SK-N-SH (cell line): ENCODE measurements at regions not wholly inside any gene's neighbourhood (a gene's known extent, or its start where the extent isn't known, plus 50 kb on each side); places are given as distances from the start of the nearest gene placed in this dataset.

Source experiments
- CTCF ChIA-PET: fragments of 300-600, 350-600 bp; formaldehyde crosslinking; extraction: SDS; loops from one replicate; lab custom pipeline; 2021; lab: Yijun Ruan, JAX
- POLR2A ChIA-PET: fragments of 350-600 bp; sonication (Branson Sonifier 250); formaldehyde crosslinking; extraction: SDS; loops from one replicate; lab custom pipeline; 2020; ENCODE audit warnings: antibody characterized with exemption, inconsistent platforms; lab: Yijun Ruan, JAX
- DNase-seq: peaks from one replicate; pipeline ENCODE4 v3.0.0; 2012
- H2AFZ ChIP-seq: fragments of 200-600 bp; sonication (generic); 2 replicates; pipeline ENCODE4 v1.8.1; 2016; ENCODE audit warnings: antibody characterized with exemption, mild to moderate bottlenecking, low read depth
- H3F3A ChIP-seq: fragments of 200-600 bp; sonication (generic); replicated peaks from 2 replicates; pipeline ENCODE3; 2016; ENCODE audit warnings: antibody characterized with exemption, mild to moderate bottlenecking; ENCODE audit not compliant: insufficient read depth
- H3K27ac ChIP-seq, 2 experiments: fragments of 200-500 bp in 1 of 2; fragments of 200-600 bp in 1 of 2; sonication (Bioruptor generic) in 1 of 2; sonication (generic), shearing (Covaris generic) in 1 of 2; 2 replicates each; pipeline versions ENCODE4 v1.5.1 to v1.6.1; 2014 to 2016; ENCODE audit warnings: low read depth in 2 of 2, inconsistent platforms in 1 of 2, low read length in 1 of 2, mild to moderate bottlenecking in 1 of 2, mixed read lengths in 1 of 2
- H3K27me3 ChIP-seq: fragments of 200-600 bp; sonication (generic), shearing (Covaris generic); 2 replicates; pipeline ENCODE4 v1.6.1; 2016; ENCODE audit warnings: mixed run types; ENCODE audit not compliant: insufficient read depth
- H3K36me3 ChIP-seq, 2 experiments: fragments of 200-500 bp in 1 of 2; fragments of 200-600 bp in 1 of 2; sonication (Bioruptor generic) in 1 of 2; sonication (generic) in 1 of 2; replicated peaks in 1 of 2; 2 replicates each; pipeline versions ENCODE3 to v1.5.1; 2014 to 2016; ENCODE audit warnings: low read length in 1 of 2, mild to moderate bottlenecking in 1 of 2; ENCODE audit not compliant: insufficient read depth in 2 of 2, control insufficient read depth in 1 of 2
- H3K4me1 ChIP-seq, 2 experiments: fragments of 200-500 bp in 1 of 2; fragments of 200-600 bp in 1 of 2; sonication (Bioruptor generic) in 1 of 2; sonication (generic), shearing (Covaris generic) in 1 of 2; 2 replicates each; pipeline versions ENCODE4 v1.5.1 to v1.6.1; 2014 to 2016; ENCODE audit warnings: low read depth in 1 of 2, low read length in 1 of 2, mixed run types in 1 of 2; ENCODE audit not compliant: insufficient read depth in 2 of 2, control insufficient read depth in 1 of 2
- H3K4me2 ChIP-seq: fragments of 200-600 bp; sonication (generic), shearing (Covaris generic); 2 replicates; pipeline ENCODE4 v1.6.1; 2017; ENCODE audit warnings: mixed run types
- H3K4me3 ChIP-seq, 2 experiments: fragments of 200-500 bp in 1 of 2; fragments of 200-600 bp in 1 of 2; sonication (Bioruptor generic) in 1 of 2; sonication (generic), shearing (Covaris generic) in 1 of 2; 2 replicates each; pipeline versions ENCODE4 v1.5.1 to v1.8.1; 2014 to 2016; ENCODE audit warnings: low read depth in 2 of 2, inconsistent platforms in 1 of 2, low read length in 1 of 2, mild to moderate bottlenecking in 1 of 2, mixed read lengths in 1 of 2, moderate library complexity in 1 of 2
- H3K79me2 ChIP-seq: fragments of 200-600 bp; sonication (generic); 2 replicates; pipeline ENCODE4 v1.8.1; 2017; ENCODE audit warnings: mild to moderate bottlenecking; ENCODE audit not compliant: insufficient read depth
- H3K9ac ChIP-seq: fragments of 200-600 bp; sonication (generic); 2 replicates; pipeline ENCODE4 v1.6.1; 2017; ENCODE audit warnings: mixed run types
- H3K9me2 ChIP-seq: fragments of 200-600 bp; sonication (generic); 2 replicates; pipeline ENCODE4 v1.6.1; 2017; ENCODE audit warnings: mixed run types
- H3K9me3 ChIP-seq: fragments of 200-600 bp; sonication (generic); 2 replicates; pipeline ENCODE4 v1.6.1; 2017; ENCODE audit warnings: mixed run types, mild to moderate bottlenecking, moderate library complexity
- H4K20me1 ChIP-seq: fragments of 200-600 bp; sonication (generic); 2 replicates; pipeline ENCODE4 v1.6.1; 2017; ENCODE audit warnings: mild to moderate bottlenecking, mixed run types; ENCODE audit not compliant: insufficient read depth
- ELF1 ChIP-seq: IDR thresholded peaks from 2 replicates; pipeline ENCODE4 v1.4.0; 2012
- EZH2phosphoT487 ChIP-seq: fragments of 200-600 bp; sonication (generic); IDR thresholded peaks from 2 replicates; pipeline ENCODE4 v1.6.1; 2017; ENCODE audit warnings: low read depth, mixed run types, mild to moderate bottlenecking, antibody characterized with exemption, moderate library complexity, borderline replicate concordance
- FOSL2 ChIP-seq: IDR thresholded peaks from 2 replicates; pipeline ENCODE4 v1.4.0; 2012; ENCODE audit warnings: low read depth, mild to moderate bottlenecking, moderate library complexity, borderline replicate concordance
- FOXJ3 ChIP-seq: sonication (generic); formaldehyde crosslinking; IDR thresholded peaks from 2 replicates; pipeline ENCODE4 v1.5.1; 2020; ENCODE audit warnings: mild to moderate bottlenecking, missing genetic modification reagents
- FOXM1 ChIP-seq: IDR thresholded peaks from 2 replicates; pipeline ENCODE4 v1.4.0; 2012; ENCODE audit warnings: low read depth, mild to moderate bottlenecking
- GABPA ChIP-seq: IDR thresholded peaks from 2 replicates; pipeline ENCODE4 v1.4.0; 2012; ENCODE audit warnings: low read depth, mild to moderate bottlenecking
- GATA2 ChIP-seq: sonication (generic); formaldehyde crosslinking; IDR thresholded peaks from 2 replicates; pipeline ENCODE4 v1.5.0; 2020; ENCODE audit warnings: mild to moderate bottlenecking, missing genetic modification reagents
- MXI1 ChIP-seq: IDR thresholded peaks from 2 replicates; pipeline ENCODE4 v1.6.1; 2012; ENCODE audit warnings: mild to moderate bottlenecking, low read depth, low read length, improper control_type of control experiment
- NFIC ChIP-seq: IDR thresholded peaks from 2 replicates; pipeline ENCODE4 v1.4.0; 2012; ENCODE audit warnings: borderline replicate concordance
- POLR2AphosphoS5 ChIP-seq: IDR thresholded peaks from 2 replicates; pipeline ENCODE4 v1.6.1; 2012; ENCODE audit warnings: low read depth, low read length
- RAD21 ChIP-seq: IDR thresholded peaks from 2 replicates; pipeline ENCODE4 v1.6.1; 2012; ENCODE audit warnings: mild to moderate bottlenecking, low read length
- REST ChIP-seq: IDR thresholded peaks from 2 replicates; pipeline ENCODE4 v1.6.1; 2012; ENCODE audit warnings: mild to moderate bottlenecking, low read depth, low read length, moderate library complexity
- SMC3 ChIP-seq: IDR thresholded peaks from 2 replicates; pipeline ENCODE4 v1.6.1; 2012; ENCODE audit warnings: low read depth, low read length, improper control_type of control experiment
- TCF12 ChIP-seq: IDR thresholded peaks from 2 replicates; pipeline ENCODE4 v1.4.0; 2012
- TEAD4 ChIP-seq: IDR thresholded peaks from 2 replicates; pipeline ENCODE4 v1.4.0; 2012; ENCODE audit warnings: mild to moderate bottlenecking, borderline replicate concordance; ENCODE audit not compliant: insufficient read depth
- USF2 ChIP-seq: fragments of 150-350 bp; IDR thresholded peaks from 2 replicates; pipeline ENCODE4 v1.6.1; 2017; ENCODE audit warnings: antibody characterized with exemption, low read length, low read depth, borderline replicate concordance
- ZBTB33 ChIP-seq: IDR thresholded peaks from 2 replicates; pipeline ENCODE4 v1.4.0; 2012; ENCODE audit warnings: low read depth, borderline replicate concordance
- WGBS: methylation state at CpG from one replicate; pipeline ENCODE4 v1.1.6; 2017; ENCODE audit warnings: low lambda C conversion rate; 5-methylcytosine and 5-hydroxymethylcytosine counted together
- TF ChIP-seq, protein P1 (sequence below): IDR thresholded peaks from 2 replicates; pipeline ENCODE4 v1.4.0; 2012; ENCODE audit warnings: low read depth
- TF ChIP-seq, protein P2 (sequence below): fragments of 200-600 bp; sonication (generic); IDR thresholded peaks from 2 replicates; pipeline ENCODE4 v1.6.1; 2017; ENCODE audit warnings: antibody characterized with exemption, mild to moderate bottlenecking, moderate library complexity
- TF ChIP-seq, protein P3 (sequence below): IDR thresholded peaks from 2 replicates; pipeline ENCODE4; 2012

DNA sequence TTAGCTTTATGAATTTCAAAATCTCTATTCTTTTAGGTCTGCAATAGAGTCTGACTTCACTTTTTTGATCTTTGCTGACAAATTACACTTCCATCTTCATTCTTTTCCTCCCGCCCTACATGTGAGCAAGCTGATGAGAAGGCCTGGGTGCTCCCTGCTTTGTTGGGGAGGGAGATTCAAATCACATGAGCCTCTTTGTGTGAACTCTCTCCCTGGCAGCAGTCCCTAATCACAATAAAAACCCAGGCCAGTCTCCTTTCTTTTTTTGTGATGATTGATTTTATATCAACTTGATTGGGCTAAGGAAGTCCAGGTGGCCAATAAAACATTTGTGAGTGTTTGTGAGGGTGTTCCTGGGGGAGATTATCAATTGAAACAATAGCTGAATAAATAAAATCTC, 89.4 kb downstream of the PSAT1 start:
- no peaks in the 10 kb centered on the region for H3K9me2 ChIP-seq
- no peaks in the 10 kb centered on the region for H4K20me1 ChIP-seq
- POLR2A ChIA-PET, result no interaction called here
- WGBS, result 77% methylated on average over 1 of the region's 1 CpG
- no peaks in the 10 kb centered on the region for H3F3A ChIP-seq
- H2AFZ ChIP-seq, result no peak overlapping the region
- H3K27ac ChIP-seq, result no peak overlapping the region
- no peak for TF ChIP-seq GABPA
- TF ChIP-seq USF2, result no peak
- TF ChIP-seq, all 33 proteins: peak for 0
- Histone ChIP-seq H3K4me1 (peaks cover 0 to 3% of the 10 kb centered on the region in 2 experiments; a peak in 1 of 4 replicates), H3K79me2 (no peaks in the 10 kb centered on the region), H3K9ac (no peak overlapping the region), H3K9me3 (no peaks in the 10 kb centered on the region), H3K27me3 (no peaks in the 10 kb centered on the region), H3K4me3 (no peak overlapping the region), H3K36me3 (no peaks in the 10 kb centered on the region), H3K4me2 (no peak overlapping the region)
- DNase-seq, result no peak
- CTCF ChIA-PET, result interaction anchor here (0.9 to 1.6 kb wide), 3 partner anchors 10 to 17 kb away, joined by 3 to 6 read pairs (median 3); no protein-coding TSS in a partner anchor

DNA sequence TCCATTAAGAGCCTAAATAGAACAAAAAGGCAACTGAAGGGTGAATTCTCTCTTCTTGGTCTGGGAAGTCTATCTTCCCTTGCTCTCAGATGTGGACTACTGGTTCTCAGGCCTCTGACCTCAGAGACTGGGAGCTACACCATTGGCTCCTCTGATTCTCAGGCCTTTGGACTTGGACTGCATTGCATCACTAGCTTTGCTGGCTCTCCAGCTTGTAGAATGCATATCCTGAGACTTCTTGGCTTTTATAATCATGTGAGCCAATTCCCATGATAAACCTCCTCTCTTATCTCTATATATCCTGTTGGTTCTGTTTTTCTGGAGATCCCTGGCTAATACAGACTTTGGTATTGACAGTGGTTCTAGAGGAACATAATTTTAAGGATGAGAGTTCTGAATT, 89.8 kb downstream of the PSAT1 start:
- no peaks in the 10 kb centered on the region for H3K9me3 ChIP-seq
- H3K36me3 ChIP-seq, result no peaks in the 10 kb centered on the region
- no peak overlapping the region for H3K9ac ChIP-seq
- no peaks in the 10 kb centered on the region for H3K79me2 ChIP-seq
- no peak overlapping the region for H3K27ac ChIP-seq
- H2AFZ ChIP-seq, result no peak overlapping the region
- CTCF ChIA-PET, result interaction anchor here (0.9 to 1.5 kb wide), 2 partner anchors 16 to 17 kb away, joined by 3 to 6 read pairs; no protein-coding TSS in a partner anchor
- TF ChIP-seq, protein P1, sequence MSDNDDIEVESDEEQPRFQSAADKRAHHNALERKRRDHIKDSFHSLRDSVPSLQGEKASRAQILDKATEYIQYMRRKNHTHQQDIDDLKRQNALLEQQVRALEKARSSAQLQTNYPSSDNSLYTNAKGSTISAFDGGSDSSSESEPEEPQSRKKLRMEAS, result no peak
- TF ChIP-seq REST (no peak), FOSL2 (no peak), TEAD4 (no peak), EZH2phosphoT487 (no peak), SMC3 (no peak), MXI1 (no peak), ELF1 (no peak), RAD21 (no peak), NFIC (no peak), POLR2AphosphoS5 (no peak), TCF12 (no peak), ZBTB33 (no peak), GATA2 (no peak), FOXJ3 (CRISPR knock-in tag) (no peak), FOXM1 (no peak)
- TF ChIP-seq, protein P2, sequence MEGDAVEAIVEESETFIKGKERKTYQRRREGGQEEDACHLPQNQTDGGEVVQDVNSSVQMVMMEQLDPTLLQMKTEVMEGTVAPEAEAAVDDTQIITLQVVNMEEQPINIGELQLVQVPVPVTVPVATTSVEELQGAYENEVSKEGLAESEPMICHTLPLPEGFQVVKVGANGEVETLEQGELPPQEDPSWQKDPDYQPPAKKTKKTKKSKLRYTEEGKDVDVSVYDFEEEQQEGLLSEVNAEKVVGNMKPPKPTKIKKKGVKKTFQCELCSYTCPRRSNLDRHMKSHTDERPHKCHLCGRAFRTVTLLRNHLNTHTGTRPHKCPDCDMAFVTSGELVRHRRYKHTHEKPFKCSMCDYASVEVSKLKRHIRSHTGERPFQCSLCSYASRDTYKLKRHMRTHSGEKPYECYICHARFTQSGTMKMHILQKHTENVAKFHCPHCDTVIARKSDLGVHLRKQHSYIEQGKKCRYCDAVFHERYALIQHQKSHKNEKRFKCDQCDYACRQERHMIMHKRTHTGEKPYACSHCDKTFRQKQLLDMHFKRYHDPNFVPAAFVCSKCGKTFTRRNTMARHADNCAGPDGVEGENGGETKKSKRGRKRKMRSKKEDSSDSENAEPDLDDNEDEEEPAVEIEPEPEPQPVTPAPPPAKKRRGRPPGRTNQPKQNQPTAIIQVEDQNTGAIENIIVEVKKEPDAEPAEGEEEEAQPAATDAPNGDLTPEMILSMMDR, result no peak
- TF ChIP-seq, protein P3, sequence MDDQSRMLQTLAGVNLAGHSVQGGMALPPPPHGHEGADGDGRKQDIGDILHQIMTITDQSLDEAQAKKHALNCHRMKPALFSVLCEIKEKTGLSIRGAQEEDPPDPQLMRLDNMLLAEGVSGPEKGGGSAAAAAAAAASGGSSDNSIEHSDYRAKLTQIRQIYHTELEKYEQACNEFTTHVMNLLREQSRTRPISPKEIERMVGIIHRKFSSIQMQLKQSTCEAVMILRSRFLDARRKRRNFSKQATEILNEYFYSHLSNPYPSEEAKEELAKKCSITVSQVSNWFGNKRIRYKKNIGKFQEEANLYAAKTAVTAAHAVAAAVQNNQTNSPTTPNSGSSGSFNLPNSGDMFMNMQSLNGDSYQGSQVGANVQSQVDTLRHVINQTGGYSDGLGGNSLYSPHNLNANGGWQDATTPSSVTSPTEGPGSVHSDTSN, result no peak
- no peaks in the 10 kb centered on the region for H3K27me3 ChIP-seq
- POLR2A ChIA-PET, result no interaction called here
- no peak for DNase-seq
- no peaks in the 10 kb centered on the region for H3K9me2 ChIP-seq
- no peaks in the 10 kb centered on the region for H3F3A ChIP-seq
- H3K4me3 ChIP-seq, result no peak overlapping the region
- H3K4me1 ChIP-seq, result peaks cover 0 to 3% of the 10 kb centered on the region in 2 experiments; a peak in 1 of 4 replicates
- no peaks in the 10 kb centered on the region for H4K20me1 ChIP-seq
- no peak overlapping the region for H3K4me2 ChIP-seq
